ENCODE measurements at regions not wholly inside any gene's neighbourhood (a gene's known extent, or its start where the extent isn't known, plus 50 kb on each side); places are given as distances from the start of the nearest gene placed in this dataset.

GRCh38 chr2:173678186-173678585 is 287.0 kb downstream of the SP3 start:
- TF ChIP-seq CTCF (IDR thresholded peaks at IDR 0.05) (no peak), POLR2A (IDR thresholded peaks at IDR 0.05) (no peak)

Measured in vagina (tissue), 2 donors.